Fibroblast of pulmonary artery (primary cell): ENCODE measurements at regions not wholly inside any gene's neighbourhood (a gene's known extent, or its start where the extent isn't known, plus 50 kb on each side); places are given as distances from the start of the nearest gene placed in this dataset.
A peak's percentile ranks its signal among the peaks of the same experiment; 100 is the strongest.

Experiments used
- DNase-seq: peaks from one replicate; pipeline ENCODE4 v3.0.0-alpha.2; 2010; ENCODE audit warnings: low read depth
- H3K4me3 ChIP-seq: replicated peaks from 2 replicates; pipeline ENCODE4 v1.5.1; 2011; ENCODE audit warnings: low read depth, mild to moderate bottlenecking, control low read depth, low read length, moderate library complexity
- TF ChIP-seq, protein P1 (sequence below): IDR thresholded peaks from 2 replicates; pipeline ENCODE4 v1.5.1; 2011; ENCODE audit warnings: mild to moderate bottlenecking, control low read depth, low read length, inconsistent platforms; ENCODE audit errors: missing control alignments

DNA sequence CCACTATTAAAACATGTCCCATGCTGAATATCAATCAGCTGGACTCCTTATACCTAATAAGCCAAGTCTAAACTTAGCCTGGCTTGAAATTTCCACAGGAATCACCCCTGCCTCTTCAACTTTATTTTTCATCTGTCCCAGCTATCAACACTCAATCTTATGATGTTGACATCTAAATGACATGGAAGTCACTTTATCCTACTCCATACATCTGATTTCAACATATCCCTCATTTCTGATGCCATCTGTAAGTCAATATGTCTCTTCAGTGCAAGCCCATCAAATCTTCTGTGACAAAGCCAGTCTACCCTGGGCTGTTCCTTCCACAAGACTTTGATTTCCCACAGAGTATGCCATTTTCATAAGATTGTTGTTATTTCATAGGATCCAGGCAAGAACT lies 143.6 kb upstream of the SEMA6D start:
- no peak overlapping the region for H3K4me3 ChIP-seq
- no peak for DNase-seq
- TF ChIP-seq, protein P1, sequence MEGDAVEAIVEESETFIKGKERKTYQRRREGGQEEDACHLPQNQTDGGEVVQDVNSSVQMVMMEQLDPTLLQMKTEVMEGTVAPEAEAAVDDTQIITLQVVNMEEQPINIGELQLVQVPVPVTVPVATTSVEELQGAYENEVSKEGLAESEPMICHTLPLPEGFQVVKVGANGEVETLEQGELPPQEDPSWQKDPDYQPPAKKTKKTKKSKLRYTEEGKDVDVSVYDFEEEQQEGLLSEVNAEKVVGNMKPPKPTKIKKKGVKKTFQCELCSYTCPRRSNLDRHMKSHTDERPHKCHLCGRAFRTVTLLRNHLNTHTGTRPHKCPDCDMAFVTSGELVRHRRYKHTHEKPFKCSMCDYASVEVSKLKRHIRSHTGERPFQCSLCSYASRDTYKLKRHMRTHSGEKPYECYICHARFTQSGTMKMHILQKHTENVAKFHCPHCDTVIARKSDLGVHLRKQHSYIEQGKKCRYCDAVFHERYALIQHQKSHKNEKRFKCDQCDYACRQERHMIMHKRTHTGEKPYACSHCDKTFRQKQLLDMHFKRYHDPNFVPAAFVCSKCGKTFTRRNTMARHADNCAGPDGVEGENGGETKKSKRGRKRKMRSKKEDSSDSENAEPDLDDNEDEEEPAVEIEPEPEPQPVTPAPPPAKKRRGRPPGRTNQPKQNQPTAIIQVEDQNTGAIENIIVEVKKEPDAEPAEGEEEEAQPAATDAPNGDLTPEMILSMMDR, result no peak

DNA sequence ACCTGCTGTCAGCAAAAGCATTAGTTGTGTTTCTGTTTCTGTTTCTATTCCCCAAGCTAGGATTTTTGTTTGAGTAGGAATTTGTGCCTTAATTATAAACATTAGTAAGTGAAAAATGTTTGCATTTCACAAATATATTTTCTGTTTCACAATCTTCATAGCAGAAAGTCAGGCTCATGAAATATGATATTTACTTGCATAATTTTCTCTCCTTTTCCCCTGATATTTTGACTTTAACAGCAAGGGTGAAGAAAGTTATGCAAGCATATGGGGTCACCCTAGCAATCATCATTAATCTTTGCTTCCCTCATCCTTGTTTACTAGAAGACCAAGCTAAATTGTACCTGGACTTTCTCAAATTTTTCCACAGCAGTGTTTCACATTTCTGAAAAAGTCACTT lies 140.3 kb upstream of the SEMA6D start:
- TF ChIP-seq, protein P1, result no peak
- H3K4me3 ChIP-seq, result no peak overlapping the region
- DNase-seq, result peak; percentile 8

DNA sequence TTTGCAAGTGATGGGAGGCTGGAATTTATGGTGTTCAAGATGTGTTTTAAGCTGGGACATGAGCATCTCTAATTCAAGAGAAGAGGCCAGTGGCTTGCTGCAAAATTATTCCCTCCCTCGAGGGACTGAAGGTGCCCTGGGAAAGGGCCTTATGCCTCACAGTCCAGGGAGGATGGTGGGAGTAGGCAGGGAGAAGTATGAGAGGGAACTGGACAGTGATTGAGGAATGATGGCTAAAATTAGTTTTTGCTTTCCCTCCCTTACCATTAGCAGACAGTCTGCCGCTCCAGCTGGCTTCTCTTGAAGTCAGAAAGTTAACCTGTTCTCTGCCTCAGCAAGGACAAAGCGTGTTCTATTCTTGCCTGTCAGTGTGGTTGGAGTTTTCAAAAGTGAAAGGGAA lies 139.8 kb upstream of the SEMA6D start:
- no peak overlapping the region for H3K4me3 ChIP-seq
- no peak for DNase-seq
- TF ChIP-seq, protein P1, result no peak

DNA sequence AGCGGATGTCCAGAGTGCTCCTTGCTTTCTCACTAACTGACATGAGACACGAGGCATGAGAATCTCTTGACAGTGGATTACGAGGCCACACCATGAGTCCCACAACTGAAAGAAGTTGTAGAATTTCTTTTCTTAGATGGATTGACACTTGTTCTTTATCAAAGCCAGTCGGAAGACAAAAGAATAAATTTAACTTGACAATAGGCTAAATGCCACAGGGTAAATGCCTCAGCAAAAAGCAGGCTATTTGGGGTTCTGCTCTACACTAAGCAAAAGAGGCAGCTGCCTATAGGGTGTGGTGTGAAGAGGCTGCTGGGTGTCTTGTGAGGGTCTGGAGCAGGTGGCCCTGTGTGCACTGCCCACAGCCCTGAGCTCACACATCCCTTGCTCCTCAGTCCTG lies 135.1 kb upstream of the SEMA6D start:
- no peak overlapping the region for H3K4me3 ChIP-seq
- TF ChIP-seq, protein P1, result no peak
- DNase-seq, result no peak

DNA sequence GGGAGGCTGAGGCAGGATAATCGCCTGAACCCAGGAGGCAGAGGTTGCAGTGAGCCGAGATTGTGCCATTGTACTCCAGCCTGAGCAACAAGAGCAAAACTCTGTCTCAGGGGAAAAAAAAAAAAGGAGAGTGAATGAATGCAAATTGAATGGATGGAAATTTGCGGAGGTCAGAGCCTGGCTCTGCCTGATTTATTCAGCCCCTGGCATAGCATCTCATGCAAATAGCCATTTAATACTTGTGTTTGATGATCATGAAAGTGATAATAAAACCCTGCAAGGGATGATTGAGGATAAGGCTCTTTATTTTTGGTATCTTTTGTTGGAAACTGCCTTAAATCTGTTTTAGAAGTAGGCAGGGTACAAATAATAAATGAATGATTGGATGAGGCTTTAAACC lies 133.0 kb upstream of the SEMA6D start:
- no peak for DNase-seq
- H3K4me3 ChIP-seq, result no peak overlapping the region
- TF ChIP-seq, protein P1, result no peak

DNA sequence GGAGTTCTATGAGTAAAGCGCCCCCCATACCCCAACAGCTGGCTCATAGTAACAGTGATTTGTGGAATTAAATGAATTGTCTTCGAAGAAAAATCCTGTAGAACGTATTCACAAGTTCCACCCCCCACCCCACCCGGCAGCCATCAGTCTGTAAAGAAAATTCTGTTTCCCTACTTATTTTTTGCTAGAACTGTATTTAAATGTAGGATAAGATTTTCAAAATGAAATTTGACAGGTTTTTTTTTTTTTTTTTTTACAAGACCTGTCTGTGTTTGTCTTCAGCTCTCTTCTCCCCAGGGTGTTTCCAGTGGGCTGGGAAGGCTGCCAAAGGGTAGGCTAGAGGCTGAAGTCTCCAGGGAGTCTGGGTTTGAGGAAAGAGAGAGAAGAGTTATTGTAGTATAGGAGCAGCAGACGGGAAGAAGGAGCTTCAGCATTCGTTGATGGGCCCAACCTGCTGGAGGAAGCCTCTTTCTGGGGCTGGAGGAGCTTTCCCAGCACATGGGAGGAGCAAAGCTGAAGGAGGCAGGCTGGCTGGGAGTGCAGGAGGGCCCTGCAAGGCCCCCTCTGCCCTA lies 130.6 kb upstream of the SEMA6D start:
- TF ChIP-seq, protein P1, result no peak
- H3K4me3 ChIP-seq, result no peak overlapping the region
- DNase-seq, result peak; percentile 73
